DND-41 (cell line): ENCODE measurements at regions not wholly inside any gene's neighbourhood (a gene's known extent, or its start where the extent isn't known, plus 50 kb on each side); places are given as distances from the start of the nearest gene placed in this dataset.

ENCODE experiments used
- ATAC-seq: fragments of 200-7000 bp; cut with Tn5 transposase; 3 replicates; pipeline ENCODE4 v1.9.1; 2021; ENCODE audit warnings: low read depth; ENCODE audit not compliant: insufficient read depth
- DNase-seq: peaks from one replicate; pipeline ENCODE4 v3.0.0-alpha.2; 2020
- H2AFZ ChIP-seq: 2 replicates; pipeline ENCODE4 v1.6.0; 2012; ENCODE audit warnings: low read depth, low read length
- H3K27ac ChIP-seq: 2 replicates; pipeline ENCODE4 v1.5.1; 2012; ENCODE audit warnings: low read length, inconsistent platforms
- H3K27me3 ChIP-seq: fragments of 200-600 bp; sonication (generic); 2 replicates; pipeline ENCODE4 v1.6.0; 2012; ENCODE audit warnings: low read length, mild to moderate bottlenecking, inconsistent platforms; ENCODE audit not compliant: insufficient read depth, poor library complexity
- H3K36me3 ChIP-seq: 2 replicates; pipeline ENCODE4 v1.5.1; 2012; ENCODE audit warnings: low read length, inconsistent platforms; ENCODE audit not compliant: insufficient read depth
- H3K4me1 ChIP-seq: 2 replicates; pipeline ENCODE4 v1.5.1; 2012; ENCODE audit warnings: mild to moderate bottlenecking, low read length; ENCODE audit not compliant: insufficient read depth
- H3K4me2 ChIP-seq: 2 replicates; pipeline ENCODE4 v1.6.0; 2012; ENCODE audit warnings: mild to moderate bottlenecking, moderate library complexity, low read length, inconsistent platforms; ENCODE audit not compliant: insufficient read depth
- H3K4me3 ChIP-seq, 2 experiments: fragments of 200-600 bp in 1 of 2; shearing (Covaris generic) in 1 of 2; 2 replicates each; pipeline ENCODE4 v1.5.1; 2012 to 2016; ENCODE audit warnings: inconsistent platforms in 2 of 2, low read length in 2 of 2, mild to moderate bottlenecking in 2 of 2, low read depth in 1 of 2, moderate library complexity in 1 of 2
- H3K79me2 ChIP-seq: 2 replicates; pipeline ENCODE4 v1.6.0; 2012; ENCODE audit warnings: low read length, inconsistent platforms; ENCODE audit not compliant: insufficient read depth
- H3K9ac ChIP-seq: 2 replicates; pipeline ENCODE4 v1.6.0; 2012; ENCODE audit warnings: low read depth, mild to moderate bottlenecking, inconsistent platforms, low read length, moderate library complexity
- H3K9me3 ChIP-seq: 2 replicates; pipeline ENCODE4 v1.5.1; 2012; ENCODE audit warnings: low read length, moderate library complexity, mild to moderate bottlenecking, inconsistent platforms; ENCODE audit not compliant: insufficient read depth, severe bottlenecking
- H4K20me1 ChIP-seq: 2 replicates; pipeline ENCODE4 v1.6.0; 2012; ENCODE audit warnings: low read length; ENCODE audit not compliant: insufficient read depth
- EZH2 ChIP-seq: IDR thresholded peaks from 3 replicates; pipeline ENCODE4 v1.6.1; 2012; ENCODE audit warnings: borderline replicate concordance, low read depth, mild to moderate bottlenecking, moderate library complexity, low read length, inconsistent platforms; ENCODE audit not compliant: severe bottlenecking
- TF ChIP-seq, protein P1 (sequence below): IDR thresholded peaks from 2 replicates; pipeline ENCODE4 v1.5.1; 2012; ENCODE audit warnings: borderline replicate concordance, low read length, moderate library complexity, mild to moderate bottlenecking; ENCODE audit not compliant: poor library complexity, severe bottlenecking; ENCODE audit errors: extremely low read depth

DNA sequence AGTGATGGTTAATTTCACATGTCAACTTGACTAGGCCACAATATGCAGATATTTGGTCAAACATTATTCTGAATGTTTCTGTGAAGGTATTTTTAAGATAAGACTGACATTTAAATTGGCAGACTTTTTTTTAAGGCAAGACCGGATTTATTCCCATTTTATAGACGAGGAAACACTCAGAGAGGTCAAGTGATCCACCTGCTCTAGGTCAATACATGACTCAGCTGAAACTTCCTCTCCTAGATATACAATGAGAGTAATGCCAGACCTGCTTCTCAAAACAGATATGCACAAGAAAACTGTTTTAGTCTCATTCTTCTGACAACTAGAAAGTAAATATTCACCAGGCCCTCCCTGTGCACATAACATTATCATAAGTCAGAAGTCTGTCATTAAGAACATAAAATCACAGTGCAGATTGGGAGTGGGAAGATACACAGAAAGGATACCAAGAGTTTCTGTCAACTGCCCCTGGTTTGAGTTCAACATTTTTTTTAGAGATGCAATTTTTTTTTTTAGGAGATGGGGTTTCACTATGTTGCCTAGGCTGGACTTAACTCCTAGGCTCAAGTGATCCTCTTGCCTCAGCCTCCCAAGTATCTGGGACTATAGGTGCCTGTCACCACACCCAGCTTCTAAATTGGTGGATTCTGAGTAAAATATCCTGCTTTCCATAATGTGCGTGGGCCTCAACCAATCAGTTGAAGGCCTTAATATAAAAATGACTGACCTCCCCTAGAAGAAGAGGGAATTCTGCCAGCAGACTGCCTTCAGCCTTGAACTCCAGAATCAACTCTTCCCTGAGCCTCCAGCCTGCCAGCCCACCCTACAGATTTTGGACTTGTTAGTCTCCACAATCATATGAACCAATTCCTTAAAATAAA, 121.4 kb downstream of the ZFAND4 start:
- H3K9me3 ChIP-seq, result no peaks in the 10 kb centered on the region
- H4K20me1 ChIP-seq, result 0 out of 2 replicates have a peak, but pooled peaks cover 9% of the 10 kb centered on the region
- no peak overlapping the region for H3K9ac ChIP-seq
- H3K4me3 ChIP-seq, result no peak overlapping the region
- no peak overlapping the region for H3K27ac ChIP-seq
- DNase-seq (no peak), ATAC-seq (no peak)
- no peaks in the 10 kb centered on the region for H3K79me2 ChIP-seq
- H3K4me1 ChIP-seq, result no peaks in the 10 kb centered on the region
- no peak overlapping the region for H2AFZ ChIP-seq
- H3K27me3 ChIP-seq, result no peaks in the 10 kb centered on the region
- no peak overlapping the region for H3K4me2 ChIP-seq
- no peaks in the 10 kb centered on the region for H3K36me3 ChIP-seq
- TF ChIP-seq, protein P1, sequence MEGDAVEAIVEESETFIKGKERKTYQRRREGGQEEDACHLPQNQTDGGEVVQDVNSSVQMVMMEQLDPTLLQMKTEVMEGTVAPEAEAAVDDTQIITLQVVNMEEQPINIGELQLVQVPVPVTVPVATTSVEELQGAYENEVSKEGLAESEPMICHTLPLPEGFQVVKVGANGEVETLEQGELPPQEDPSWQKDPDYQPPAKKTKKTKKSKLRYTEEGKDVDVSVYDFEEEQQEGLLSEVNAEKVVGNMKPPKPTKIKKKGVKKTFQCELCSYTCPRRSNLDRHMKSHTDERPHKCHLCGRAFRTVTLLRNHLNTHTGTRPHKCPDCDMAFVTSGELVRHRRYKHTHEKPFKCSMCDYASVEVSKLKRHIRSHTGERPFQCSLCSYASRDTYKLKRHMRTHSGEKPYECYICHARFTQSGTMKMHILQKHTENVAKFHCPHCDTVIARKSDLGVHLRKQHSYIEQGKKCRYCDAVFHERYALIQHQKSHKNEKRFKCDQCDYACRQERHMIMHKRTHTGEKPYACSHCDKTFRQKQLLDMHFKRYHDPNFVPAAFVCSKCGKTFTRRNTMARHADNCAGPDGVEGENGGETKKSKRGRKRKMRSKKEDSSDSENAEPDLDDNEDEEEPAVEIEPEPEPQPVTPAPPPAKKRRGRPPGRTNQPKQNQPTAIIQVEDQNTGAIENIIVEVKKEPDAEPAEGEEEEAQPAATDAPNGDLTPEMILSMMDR, result no peak
- no peak for TF ChIP-seq EZH2

DNA sequence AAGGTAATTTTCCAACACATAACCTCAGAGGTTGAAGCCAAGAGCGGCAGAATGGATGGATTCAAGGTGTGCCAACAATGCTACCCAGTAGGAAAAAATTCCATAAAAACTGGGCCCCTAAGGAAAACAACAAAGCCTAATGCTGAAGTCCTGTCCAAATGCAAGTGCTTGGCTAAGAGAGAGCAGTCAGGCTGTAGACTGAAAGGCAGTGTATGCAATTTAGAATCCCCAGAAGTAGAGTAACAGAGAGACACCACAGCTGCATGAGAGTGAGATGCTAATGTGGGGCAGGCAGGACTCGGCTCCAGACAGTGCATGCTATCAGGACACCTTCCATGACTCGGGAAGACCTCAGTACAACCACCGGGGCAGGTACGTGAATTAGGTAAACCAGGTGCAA, 124.5 kb downstream of the ZFAND4 start:
- Histone ChIP-seq H3K79me2 (no peaks in the 10 kb centered on the region), H3K4me1 (no peaks in the 10 kb centered on the region), H3K27ac (no peak overlapping the region), H3K9me3 (no peaks in the 10 kb centered on the region), H3K4me2 (no peak overlapping the region), H3K4me3 (no peak overlapping the region), H3K27me3 (no peaks in the 10 kb centered on the region), H4K20me1 (0 out of 2 replicates have a peak, but pooled peaks cover 7% of the 10 kb centered on the region), H2AFZ (no peak overlapping the region), H3K36me3 (no peaks in the 10 kb centered on the region), H3K9ac (no peak overlapping the region)
- no peak for TF ChIP-seq EZH2
- TF ChIP-seq, protein P1, result no peak
- ATAC-seq, result no peak
- DNase-seq, result no peak

DNA sequence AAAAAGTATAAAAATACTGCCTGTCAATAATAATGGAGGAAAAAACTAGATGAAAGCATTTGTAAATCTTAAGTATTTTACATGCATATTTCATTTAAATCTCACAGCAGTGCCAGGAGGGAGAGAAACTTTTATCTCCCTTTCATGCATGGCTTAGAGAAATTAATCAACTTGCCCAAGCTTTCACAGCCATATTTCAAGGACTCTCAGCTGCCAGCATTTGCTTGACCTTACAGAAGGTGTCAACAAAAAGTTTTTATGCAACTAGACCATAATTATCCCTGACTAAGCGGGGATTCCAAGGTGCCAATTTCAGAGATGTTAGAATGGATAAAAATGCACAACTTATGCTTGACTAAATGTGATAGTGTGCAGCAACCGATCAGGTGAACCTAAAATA, 125.4 kb downstream of the ZFAND4 start:
- Histone ChIP-seq H3K9me3 (no peaks in the 10 kb centered on the region), H3K27ac (no peak overlapping the region), H4K20me1 (0 out of 2 replicates have a peak, but pooled peaks cover 7% of the 10 kb centered on the region), H3K27me3 (no peaks in the 10 kb centered on the region), H2AFZ (no peak overlapping the region), H3K4me3 (no peak overlapping the region), H3K9ac (no peak overlapping the region), H3K79me2 (no peaks in the 10 kb centered on the region), H3K4me1 (no peaks in the 10 kb centered on the region), H3K4me2 (no peak overlapping the region), H3K36me3 (no peaks in the 10 kb centered on the region)
- no peak for DNase-seq
- no peak for ATAC-seq
- no peak for TF ChIP-seq EZH2
- TF ChIP-seq, protein P1, result no peak
